Retina (tissue), 1 donor: ENCODE measurements at regions not wholly inside any gene's neighbourhood (a gene's known extent, or its start where the extent isn't known, plus 50 kb on each side); places are given as distances from the start of the nearest gene placed in this dataset.
A peak's percentile ranks its signal among the peaks of the same experiment; 100 is the strongest.

Experiments
- DNase-seq: peaks from one replicate; pipeline ENCODE4 v3.0.0-alpha.2; 2016

GRCh38 chr5:145163876-145164275, 671.3 kb downstream of the PRELID2 start:
- DNase-seq, result no peak

GRCh38 chr5:145162626-145163025, 672.5 kb downstream of the PRELID2 start:
- no peak for DNase-seq

GRCh38 chr5:145161391-145161790, 673.8 kb downstream of the PRELID2 start:
- no peak for DNase-seq

GRCh38 chr5:145160679-145161078, 674.5 kb downstream of the PRELID2 start:
- DNase-seq, result no peak

GRCh38 chr5:145158730-145159129, 676.4 kb downstream of the PRELID2 start:
- no peak for DNase-seq

GRCh38 chr5:145157841-145158240, 677.3 kb downstream of the PRELID2 start:
- no peak for DNase-seq

- no peak for DNase-seq
Measured at GRCh38 chr5:145141534-145141933, 693.6 kb downstream of the PRELID2 start.

GRCh38 chr5:145130996-145131395, 704.1 kb downstream of the PRELID2 start:
- no peak for DNase-seq

GRCh38 chr5:145129797-145130196, 705.3 kb downstream of the PRELID2 start:
- no peak for DNase-seq

- DNase-seq, result no peak
Measured at GRCh38 chr5:145124806-145125205, 710.3 kb downstream of the PRELID2 start.

GRCh38 chr5:145118611-145119010, 716.5 kb downstream of the PRELID2 start:
- DNase-seq, result no peak

GRCh38 chr5:145118127-145118526, 717.0 kb downstream of the PRELID2 start:
- no peak for DNase-seq

- no peak for DNase-seq
Measured at GRCh38 chr5:145117285-145117684, 717.9 kb downstream of the PRELID2 start.

GRCh38 chr5:145111420-145111819, 723.7 kb downstream of the PRELID2 start:
- no peak for DNase-seq

GRCh38 chr5:145110834-145111233, 724.3 kb downstream of the PRELID2 start:
- no peak for DNase-seq

GRCh38 chr5:145110181-145110580, 725.0 kb downstream of the PRELID2 start:
- DNase-seq, result no peak

- DNase-seq, result no peak
Measured at GRCh38 chr5:145105384-145105783, 729.8 kb downstream of the PRELID2 start.

GRCh38 chr5:145104106-145104505, 731.0 kb downstream of the PRELID2 start:
- no peak for DNase-seq

GRCh38 chr5:145101246-145101645, 733.9 kb downstream of the PRELID2 start:
- DNase-seq, result no peak

- DNase-seq, result no peak
Measured at GRCh38 chr5:145090115-145090514, 745.0 kb downstream of the PRELID2 start.

- DNase-seq, result no peak
Measured at GRCh38 chr5:145084834-145085233, 750.3 kb downstream of the PRELID2 start.

GRCh38 chr5:145077028-145077427, 758.1 kb downstream of the PRELID2 start:
- DNase-seq, result no peak

GRCh38 chr5:145076040-145076439, 759.1 kb downstream of the PRELID2 start:
- DNase-seq, result no peak

- DNase-seq, result peak; percentile 26
Measured at GRCh38 chr5:145072889-145073288, 762.3 kb downstream of the PRELID2 start.

- peak; percentile 10 for DNase-seq
Measured at GRCh38 chr5:145068721-145069120, 766.4 kb downstream of the PRELID2 start.
